ENCODE measurements at regions not wholly inside any gene's neighbourhood (a gene's known extent, or its start where the extent isn't known, plus 50 kb on each side); places are given as distances from the start of the nearest gene placed in this dataset.
"Not testable (repeated sequence)": the region's sequence is repeated elsewhere in the genome, so short reads cannot be mapped to it uniquely, and the experiment has no call there.

GRCh38 chr11:96761451-96761850, 371.6 kb downstream of the JRKL start:
- DNase-seq (ENCODE audit: low spot score in 2 of 2) (no peak), ATAC-seq (no peak)
- no peak overlapping the region for H3K27ac Mint-ChIP-seq
- H3K36me3 Mint-ChIP-seq = no peaks in the 10 kb centered on the region
- peaks cover 0 to 3% of the 10 kb centered on the region in 2 donors for H3K9me3 Mint-ChIP-seq

- H3K9me3 Mint-ChIP-seq = peaks cover 0 to 3% of the 10 kb centered on the region in 2 donors
- no peaks in the 10 kb centered on the region for H3K36me3 Mint-ChIP-seq
- no peak overlapping the region for H3K27ac Mint-ChIP-seq
- no peak for DNase-seq (ENCODE audit: low spot score in 2 of 2)
- ATAC-seq = no peak
Observed at GRCh38 chr11:96763244-96763643, 373.4 kb downstream of the JRKL start.

- Mint-ChIP-seq H3K27ac (no peak overlapping the region), H3K9me3 (peaks cover 5% of the 10 kb centered on the region in 2 donors), H3K36me3 (no peaks in the 10 kb centered on the region)
- DNase-seq (ENCODE audit: low spot score in 2 of 2) = no peak
- ATAC-seq = no peak
Observed at GRCh38 chr11:96778272-96778671, 388.5 kb downstream of the JRKL start.

GRCh38 chr11:96779030-96779429, 389.2 kb downstream of the JRKL start:
- ATAC-seq = no peak
- Mint-ChIP-seq H3K27ac (no peak overlapping the region), H3K36me3 (no peaks in the 10 kb centered on the region), H3K9me3 (peaks cover 5% of the 10 kb centered on the region in 2 donors)
- no peak for DNase-seq (ENCODE audit: low spot score in 2 of 2)

- Mint-ChIP-seq H3K9me3 (peaks cover 5% of the 10 kb centered on the region in 2 donors), H3K36me3 (no peaks in the 10 kb centered on the region), H3K27ac (no peak overlapping the region)
- no peak for ATAC-seq
- no peak for DNase-seq (ENCODE audit: low spot score in 2 of 2)
Observed at GRCh38 chr11:96781082-96781481, 391.3 kb downstream of the JRKL start.

- H3K36me3 Mint-ChIP-seq = no peaks in the 10 kb centered on the region
- H3K27ac Mint-ChIP-seq = no peak overlapping the region
- H3K9me3 Mint-ChIP-seq = peaks cover 7 to 9% of the 10 kb centered on the region in 2 donors
- DNase-seq (ENCODE audit: low spot score in 2 of 2) = no peak
- no peak for ATAC-seq
Observed at GRCh38 chr11:96782632-96783031, 392.8 kb downstream of the JRKL start.

- H3K36me3 Mint-ChIP-seq = no peaks in the 10 kb centered on the region
- no peak overlapping the region for H3K27ac Mint-ChIP-seq
- ATAC-seq (no peak), DNase-seq (ENCODE audit: low spot score in 2 of 2) (no peak)
- peaks cover 7 to 8% of the 10 kb centered on the region in 2 donors for H3K9me3 Mint-ChIP-seq
Observed at GRCh38 chr11:96783311-96783710, 393.5 kb downstream of the JRKL start.

- H3K27ac Mint-ChIP-seq = no peak overlapping the region
- H3K36me3 Mint-ChIP-seq = no peaks in the 10 kb centered on the region
- no peak for ATAC-seq
- no peak for DNase-seq (ENCODE audit: low spot score in 2 of 2)
- peaks cover 6 to 10% of the 10 kb centered on the region in 2 donors for H3K9me3 Mint-ChIP-seq
Observed at GRCh38 chr11:96785073-96785472, 395.3 kb downstream of the JRKL start.

- Mint-ChIP-seq H3K36me3 (no peaks in the 10 kb centered on the region), H3K27ac (no peak overlapping the region), H3K9me3 (peaks cover 7 to 13% of the 10 kb centered on the region in 2 donors)
- no peak for DNase-seq (ENCODE audit: low spot score in 2 of 2)
- ATAC-seq = no peak
Observed at GRCh38 chr11:96794152-96794551, 404.3 kb downstream of the JRKL start.

GRCh38 chr11:96798445-96798844, 408.6 kb downstream of the JRKL start:
- DNase-seq (ENCODE audit: low spot score in 2 of 2) = no peak
- Mint-ChIP-seq H3K9me3 (no peaks in the 10 kb centered on the region), H3K27ac (no peak overlapping the region), H3K36me3 (no peaks in the 10 kb centered on the region)
- ATAC-seq = no peak

GRCh38 chr11:96815236-96815635, 425.4 kb downstream of the JRKL start:
- no peaks in the 10 kb centered on the region for H3K36me3 Mint-ChIP-seq
- ATAC-seq (no peak), DNase-seq (ENCODE audit: low spot score in 2 of 2) (no peak)
- no peak overlapping the region for H3K27ac Mint-ChIP-seq
- H3K9me3 Mint-ChIP-seq = peaks cover 3 to 5% of the 10 kb centered on the region in 2 donors

- Mint-ChIP-seq H3K36me3 (no peaks in the 10 kb centered on the region), H3K9me3 (peaks cover 4% of the 10 kb centered on the region in 2 donors), H3K27ac (no peak overlapping the region)
- no peak for DNase-seq (ENCODE audit: low spot score in 2 of 2)
- no peak for ATAC-seq
Observed at GRCh38 chr11:96817482-96818399, 427.9 kb downstream of the JRKL start.

GRCh38 chr11:96827164-96827563, 437.4 kb downstream of the JRKL start:
- H3K36me3 Mint-ChIP-seq = no peaks in the 10 kb centered on the region
- peaks cover 0 to 3% of the 10 kb centered on the region in 2 donors for H3K9me3 Mint-ChIP-seq
- ATAC-seq (no peak), DNase-seq (ENCODE audit: low spot score in 2 of 2) (no peak)
- no peak overlapping the region for H3K27ac Mint-ChIP-seq

- Mint-ChIP-seq H3K27ac (no peak overlapping the region), H3K9me3 (peaks cover 0 to 5% of the 10 kb centered on the region in 2 donors), H3K36me3 (no peaks in the 10 kb centered on the region)
- DNase-seq (ENCODE audit: low spot score in 2 of 2) = no peak
- no peak for ATAC-seq
Observed at GRCh38 chr11:96841792-96842191, 452.0 kb downstream of the JRKL start.

- DNase-seq (ENCODE audit: low spot score in 2 of 2) (no peak), ATAC-seq (no peak)
- H3K27ac Mint-ChIP-seq = no peak overlapping the region
- H3K36me3 Mint-ChIP-seq = no peaks in the 10 kb centered on the region
- H3K9me3 Mint-ChIP-seq = peaks cover 0 to 5% of the 10 kb centered on the region in 2 donors
Observed at GRCh38 chr11:96842731-96843130, 452.9 kb downstream of the JRKL start.

GRCh38 chr11:96854425-96854824, 464.6 kb downstream of the JRKL start:
- ATAC-seq = no peak

GRCh38 chr11:96861722-96862121, 471.9 kb downstream of the JRKL start:
- not testable (repeated sequence) for H3K36me3 Mint-ChIP-seq; H3K27ac Mint-ChIP-seq; ATAC-seq; DNase-seq (ENCODE audit: low spot score in 2 of 2)
- H3K9me3 Mint-ChIP-seq = peaks cover 13 to 22% of the 10 kb centered on the region in 2 donors

More at GRCh38 chr11:96854425-96854824, 464.6 kb downstream of the JRKL start:
- H3K9me3 Mint-ChIP-seq = peaks cover 0 to 5% of the 10 kb centered on the region in 2 donors
- no peak for DNase-seq (ENCODE audit: low spot score in 2 of 2)
- no peak overlapping the region for H3K27ac Mint-ChIP-seq
- H3K36me3 Mint-ChIP-seq = no peaks in the 10 kb centered on the region

GRCh38 chr11:96863520-96863919, 473.7 kb downstream of the JRKL start:
- no peaks in the 10 kb centered on the region for H3K36me3 Mint-ChIP-seq
- no peak overlapping the region for H3K27ac Mint-ChIP-seq
- no peak for ATAC-seq
- H3K9me3 Mint-ChIP-seq = peaks cover 13 to 22% of the 10 kb centered on the region in 2 donors
- DNase-seq (ENCODE audit: low spot score in 2 of 2) = no peak
